Central memory CD8-positive, alpha-beta T cell (primary cell): ENCODE measurements at regions not wholly inside any gene's neighbourhood (a gene's known extent, or its start where the extent isn't known, plus 50 kb on each side); places are given as distances from the start of the nearest gene placed in this dataset.

ENCODE experiments used
- ATAC-seq: fragments of 150-1000 bp; cut with Tn5 transposase; replicated peaks from 2 replicates; pipeline ENCODE4 v1.10.0; 2022; ENCODE audit warnings: mild to moderate bottlenecking, moderate FRiP score, moderate number of reproducible peaks; ENCODE audit not compliant: poor library complexity, severe bottlenecking; ENCODE audit errors: extremely low read depth
- DNase-seq, 2 donors: peaks; one replicate each; pipeline ENCODE4 v3.0.0; 2021; ENCODE audit warnings: low spot score in 2 of 2
- H3K27ac Mint-ChIP-seq: one replicate; pipeline ENCODE4 v1.8.0; 2022; ENCODE audit warnings: low read depth, mild to moderate bottlenecking, moderate library complexity, mixed read lengths
- H3K27me3 Mint-ChIP-seq: one replicate; pipeline ENCODE4 v1.8.0; 2022; ENCODE audit warnings: mixed read lengths
- H3K36me3 Mint-ChIP-seq: one replicate; pipeline ENCODE4 v1.8.0; 2022; ENCODE audit warnings: mild to moderate bottlenecking, moderate library complexity, mixed read lengths; ENCODE audit not compliant: insufficient read depth
- H3K4me1 Mint-ChIP-seq: one replicate; pipeline ENCODE4 v1.8.0; 2022; ENCODE audit warnings: mixed read lengths
- H3K4me3 Mint-ChIP-seq: one replicate; pipeline ENCODE4 v1.8.0; 2022; ENCODE audit warnings: mild to moderate bottlenecking, moderate library complexity, mixed read lengths
- H3K9me3 Mint-ChIP-seq: one replicate; pipeline ENCODE4 v1.8.0; 2022; ENCODE audit warnings: mixed read lengths

GRCh38 chr1:164983023-164983650 is 373.4 kb downstream of the LMX1A start:
- peaks cover 2% of the 10 kb centered on the region for H3K36me3 Mint-ChIP-seq

GRCh38 chr1:164982545-164982944 is 374.0 kb downstream of the LMX1A start:
- Mint-ChIP-seq H3K27me3 (no peaks in the 10 kb centered on the region), H3K4me3 (no peak overlapping the region), H3K9me3 (peaks cover 11% of the 10 kb centered on the region), H3K27ac (no peak overlapping the region), H3K4me1 (no peaks in the 10 kb centered on the region), H3K36me3 (peaks cover 3% of the 10 kb centered on the region)
- ATAC-seq (no peak), DNase-seq (no peak)

More at GRCh38 chr1:164983023-164983650, 373.4 kb downstream of the LMX1A start:
- Mint-ChIP-seq H3K4me1 (no peaks in the 10 kb centered on the region), H3K27me3 (no peaks in the 10 kb centered on the region), H3K4me3 (no peak overlapping the region), H3K9me3 (peaks cover 11% of the 10 kb centered on the region), H3K27ac (no peak overlapping the region)
- no peak for ATAC-seq
- DNase-seq, result no peak

- Mint-ChIP-seq H3K4me3 (no peak overlapping the region), H3K27me3 (no peaks in the 10 kb centered on the region), H3K4me1 (no peaks in the 10 kb centered on the region), H3K27ac (no peak overlapping the region), H3K9me3 (peaks cover 4% of the 10 kb centered on the region), H3K36me3 (peaks cover 2% of the 10 kb centered on the region)
- DNase-seq (no peak), ATAC-seq (no peak)
Measured at GRCh38 chr1:164977561-164977960, 379.0 kb downstream of the LMX1A start.

GRCh38 chr1:164971921-164972415 is 384.5 kb downstream of the LMX1A start:
- H3K9me3 Mint-ChIP-seq, result peaks cover 24% of the 10 kb centered on the region
- H3K27ac Mint-ChIP-seq, result no peak overlapping the region
- ATAC-seq (no peak), DNase-seq (no peak)
- no peaks in the 10 kb centered on the region for H3K4me1 Mint-ChIP-seq
- H3K4me3 Mint-ChIP-seq, result no peak overlapping the region
- H3K36me3 Mint-ChIP-seq, result no peaks in the 10 kb centered on the region
- H3K27me3 Mint-ChIP-seq, result no peaks in the 10 kb centered on the region

- DNase-seq (no peak), ATAC-seq (no peak)
- Mint-ChIP-seq H3K27me3 (no peaks in the 10 kb centered on the region), H3K4me3 (no peak overlapping the region), H3K36me3 (no peaks in the 10 kb centered on the region), H3K9me3 (peaks cover 28% of the 10 kb centered on the region), H3K4me1 (no peaks in the 10 kb centered on the region), H3K27ac (no peak overlapping the region)
Measured at GRCh38 chr1:164971391-164971790, 385.1 kb downstream of the LMX1A start.

- no peak for DNase-seq
- H3K36me3 Mint-ChIP-seq, result no peaks in the 10 kb centered on the region
- H3K9me3 Mint-ChIP-seq, result peaks cover 31% of the 10 kb centered on the region
- no peaks in the 10 kb centered on the region for H3K27me3 Mint-ChIP-seq
- no peak overlapping the region for H3K27ac Mint-ChIP-seq
- no peak overlapping the region for H3K4me3 Mint-ChIP-seq
- no peak for ATAC-seq
- no peaks in the 10 kb centered on the region for H3K4me1 Mint-ChIP-seq
Measured at GRCh38 chr1:164969253-164969652, 387.3 kb downstream of the LMX1A start.

GRCh38 chr1:164967300-164967699 is 389.2 kb downstream of the LMX1A start:
- H3K4me1 Mint-ChIP-seq, result no peaks in the 10 kb centered on the region
- ATAC-seq, result no peak
- H3K9me3 Mint-ChIP-seq, result peaks cover 34% of the 10 kb centered on the region
- no peak for DNase-seq
- H3K36me3 Mint-ChIP-seq, result no peaks in the 10 kb centered on the region
- H3K27ac Mint-ChIP-seq, result no peak overlapping the region
- no peak overlapping the region for H3K4me3 Mint-ChIP-seq
- H3K27me3 Mint-ChIP-seq, result no peaks in the 10 kb centered on the region

GRCh38 chr1:164961715-164962114 is 394.8 kb downstream of the LMX1A start:
- no peak for ATAC-seq
- no peaks in the 10 kb centered on the region for H3K4me1 Mint-ChIP-seq
- H3K9me3 Mint-ChIP-seq, result peaks cover 19% of the 10 kb centered on the region
- no peak overlapping the region for H3K4me3 Mint-ChIP-seq
- no peak overlapping the region for H3K27ac Mint-ChIP-seq
- H3K36me3 Mint-ChIP-seq, result no peaks in the 10 kb centered on the region
- no peaks in the 10 kb centered on the region for H3K27me3 Mint-ChIP-seq
- no peak for DNase-seq

GRCh38 chr1:164958982-164959768 is 397.3 kb downstream of the LMX1A start:
- ATAC-seq (no peak), DNase-seq (no peak)
- no peak overlapping the region for H3K4me3 Mint-ChIP-seq
- peaks cover 13% of the 10 kb centered on the region for H3K9me3 Mint-ChIP-seq
- H3K27me3 Mint-ChIP-seq, result no peaks in the 10 kb centered on the region
- no peak overlapping the region for H3K27ac Mint-ChIP-seq
- no peaks in the 10 kb centered on the region for H3K36me3 Mint-ChIP-seq
- H3K4me1 Mint-ChIP-seq, result no peaks in the 10 kb centered on the region

- Mint-ChIP-seq H3K9me3 (peaks cover 10% of the 10 kb centered on the region), H3K4me3 (no peak overlapping the region), H3K36me3 (no peaks in the 10 kb centered on the region), H3K27ac (no peak overlapping the region), H3K4me1 (no peaks in the 10 kb centered on the region), H3K27me3 (no peaks in the 10 kb centered on the region)
- no peak for ATAC-seq
- no peak for DNase-seq
Measured at GRCh38 chr1:164953815-164954214, 394.8 kb downstream of the PBX1 start.

- Mint-ChIP-seq H3K27me3 (no peaks in the 10 kb centered on the region), H3K27ac (no peak overlapping the region), H3K4me1 (no peaks in the 10 kb centered on the region), H3K36me3 (no peaks in the 10 kb centered on the region), H3K4me3 (no peak overlapping the region), H3K9me3 (peaks cover 16% of the 10 kb centered on the region)
- ATAC-seq, result no peak
- no peak for DNase-seq
Measured at GRCh38 chr1:164953098-164953497, 394.1 kb downstream of the PBX1 start.

- Mint-ChIP-seq H3K4me3 (no peak overlapping the region), H3K27ac (no peak overlapping the region), H3K36me3 (no peaks in the 10 kb centered on the region), H3K4me1 (no peaks in the 10 kb centered on the region), H3K9me3 (peaks cover 24% of the 10 kb centered on the region), H3K27me3 (no peaks in the 10 kb centered on the region)
- no peak for ATAC-seq
- no peak for DNase-seq
Measured at GRCh38 chr1:164951508-164951907, 392.5 kb downstream of the PBX1 start.

- no peaks in the 10 kb centered on the region for H3K27me3 Mint-ChIP-seq
- peaks cover 29% of the 10 kb centered on the region for H3K9me3 Mint-ChIP-seq
- H3K4me3 Mint-ChIP-seq, result no peak overlapping the region
- no peak overlapping the region for H3K27ac Mint-ChIP-seq
- DNase-seq (no peak), ATAC-seq (no peak)
- no peaks in the 10 kb centered on the region for H3K36me3 Mint-ChIP-seq
- no peaks in the 10 kb centered on the region for H3K4me1 Mint-ChIP-seq
Measured at GRCh38 chr1:164950541-164950986, 391.6 kb downstream of the PBX1 start.
